Smooth muscle cell (in vitro differentiated cells): ENCODE measurements at regions not wholly inside any gene's neighbourhood (a gene's known extent, or its start where the extent isn't known, plus 50 kb on each side); places are given as distances from the start of the nearest gene placed in this dataset.

Source experiments
- DNase-seq: peaks from one replicate; lab custom pipeline; 2025; ENCODE audit not compliant: unreplicated experiment; lab: John Stamatoyannopoulos, UW
- H2AFZ ChIP-seq: fragments of 200-600 bp; sonication (generic); 2 replicates; pipeline ENCODE4 v1.6.0; 2016; ENCODE audit warnings: antibody characterized with exemption, low read depth, mild to moderate bottlenecking
- H3F3A ChIP-seq: fragments of 200-600 bp; sonication (generic); 2 replicates; pipeline ENCODE4 v1.6.0; 2017; ENCODE audit warnings: antibody characterized with exemption, low read depth
- H3K27ac ChIP-seq: fragments of 200-600 bp; sonication (generic); 2 replicates; pipeline ENCODE4 v1.5.1; 2016; ENCODE audit warnings: low read depth, mild to moderate bottlenecking
- H3K27me3 ChIP-seq: fragments of 200-600 bp; sonication (generic); 2 replicates; pipeline ENCODE4 v1.6.1; 2016; ENCODE audit warnings: low read depth, mild to moderate bottlenecking
- H3K36me3 ChIP-seq: fragments of 200-600 bp; sonication (generic); 2 replicates; pipeline ENCODE4 v1.5.1; 2016; ENCODE audit warnings: low read depth
- H3K4me1 ChIP-seq: fragments of 200-600 bp; sonication (generic); 2 replicates; pipeline ENCODE4 v1.5.1; 2016; ENCODE audit warnings: low read depth
- H3K4me2 ChIP-seq: fragments of 200-600 bp; sonication (generic); 2 replicates; pipeline ENCODE4 v1.6.0; 2016; ENCODE audit warnings: mild to moderate bottlenecking
- H3K4me3 ChIP-seq: fragments of 200-600 bp; sonication (generic); 2 replicates; pipeline ENCODE4 v1.5.1; 2016; ENCODE audit warnings: mild to moderate bottlenecking
- H3K79me2 ChIP-seq: fragments of 200-600 bp; sonication (generic); 2 replicates; pipeline ENCODE4 v1.6.0; 2016; ENCODE audit warnings: low read depth, mild to moderate bottlenecking
- H3K9ac ChIP-seq: fragments of 200-600 bp; sonication (generic); 2 replicates; pipeline ENCODE4 v1.6.0; 2016; ENCODE audit warnings: low read depth
- H3K9me3 ChIP-seq: fragments of 200-600 bp; sonication (generic); replicated peaks from 2 replicates; pipeline ENCODE4 v1.5.1; 2016; ENCODE audit warnings: low read depth
- H4K20me1 ChIP-seq: fragments of 200-600 bp; sonication (generic); 2 replicates; pipeline ENCODE4 v1.6.0; 2016; ENCODE audit warnings: low read depth
- whole genome bisulfite sequencing: methylation state at CpG from one replicate; pipeline ENCODE4 v1.1.7; 2016; ENCODE audit warnings: low lambda C conversion rate; 5-methylcytosine and 5-hydroxymethylcytosine counted together
- TF ChIP-seq, protein P1 (sequence below): fragments of 200-600 bp; sonication (generic); IDR thresholded peaks from 2 replicates; pipeline ENCODE4 v1.5.1; 2017; ENCODE audit warnings: borderline replicate concordance, mild to moderate bottlenecking, antibody characterized with exemption; ENCODE audit not compliant: insufficient read depth, poor library complexity, severe bottlenecking

DNA sequence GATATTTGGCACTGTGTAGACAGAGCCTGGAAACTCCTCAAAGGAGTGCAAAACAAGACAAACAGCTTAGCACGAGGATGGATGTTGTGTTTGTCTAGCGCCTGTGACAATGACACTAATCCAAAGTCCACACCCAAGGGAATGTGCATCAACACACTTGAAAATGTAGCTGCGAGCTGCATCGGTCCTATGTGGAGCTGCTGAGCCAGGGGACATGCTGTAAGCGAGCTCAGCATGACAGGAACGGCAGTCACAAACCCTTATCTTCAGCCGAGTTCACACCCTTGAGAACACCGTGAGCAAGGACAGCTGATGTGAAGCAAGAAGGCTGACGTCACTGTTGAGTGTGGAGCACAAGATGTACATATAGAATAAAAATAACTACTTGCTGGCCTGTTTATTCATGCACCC lies 684.3 kb downstream of the QKI start:
- peaks cover 30% of the 10 kb centered on the region for H3K4me1 ChIP-seq
- H3K36me3 ChIP-seq: no peaks in the 10 kb centered on the region
- WGBS: 62% methylated on average over 9 of the region's 9 CpGs
- H2AFZ ChIP-seq: no peak overlapping the region
- no peak overlapping the region for H3K4me3 ChIP-seq
- TF ChIP-seq, protein P1, sequence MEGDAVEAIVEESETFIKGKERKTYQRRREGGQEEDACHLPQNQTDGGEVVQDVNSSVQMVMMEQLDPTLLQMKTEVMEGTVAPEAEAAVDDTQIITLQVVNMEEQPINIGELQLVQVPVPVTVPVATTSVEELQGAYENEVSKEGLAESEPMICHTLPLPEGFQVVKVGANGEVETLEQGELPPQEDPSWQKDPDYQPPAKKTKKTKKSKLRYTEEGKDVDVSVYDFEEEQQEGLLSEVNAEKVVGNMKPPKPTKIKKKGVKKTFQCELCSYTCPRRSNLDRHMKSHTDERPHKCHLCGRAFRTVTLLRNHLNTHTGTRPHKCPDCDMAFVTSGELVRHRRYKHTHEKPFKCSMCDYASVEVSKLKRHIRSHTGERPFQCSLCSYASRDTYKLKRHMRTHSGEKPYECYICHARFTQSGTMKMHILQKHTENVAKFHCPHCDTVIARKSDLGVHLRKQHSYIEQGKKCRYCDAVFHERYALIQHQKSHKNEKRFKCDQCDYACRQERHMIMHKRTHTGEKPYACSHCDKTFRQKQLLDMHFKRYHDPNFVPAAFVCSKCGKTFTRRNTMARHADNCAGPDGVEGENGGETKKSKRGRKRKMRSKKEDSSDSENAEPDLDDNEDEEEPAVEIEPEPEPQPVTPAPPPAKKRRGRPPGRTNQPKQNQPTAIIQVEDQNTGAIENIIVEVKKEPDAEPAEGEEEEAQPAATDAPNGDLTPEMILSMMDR: no peak
- H3K9ac ChIP-seq: no peak overlapping the region
- no peak for DNase-seq
- H3K9me3 ChIP-seq: no peaks in the 10 kb centered on the region
- no peaks in the 10 kb centered on the region for H3F3A ChIP-seq
- no peak overlapping the region for H3K27ac ChIP-seq
- no peaks in the 10 kb centered on the region for H3K79me2 ChIP-seq
- H3K4me2 ChIP-seq: peak overlapping the region; percentile 13
- no peaks in the 10 kb centered on the region for H3K27me3 ChIP-seq
- no peaks in the 10 kb centered on the region for H4K20me1 ChIP-seq

DNA sequence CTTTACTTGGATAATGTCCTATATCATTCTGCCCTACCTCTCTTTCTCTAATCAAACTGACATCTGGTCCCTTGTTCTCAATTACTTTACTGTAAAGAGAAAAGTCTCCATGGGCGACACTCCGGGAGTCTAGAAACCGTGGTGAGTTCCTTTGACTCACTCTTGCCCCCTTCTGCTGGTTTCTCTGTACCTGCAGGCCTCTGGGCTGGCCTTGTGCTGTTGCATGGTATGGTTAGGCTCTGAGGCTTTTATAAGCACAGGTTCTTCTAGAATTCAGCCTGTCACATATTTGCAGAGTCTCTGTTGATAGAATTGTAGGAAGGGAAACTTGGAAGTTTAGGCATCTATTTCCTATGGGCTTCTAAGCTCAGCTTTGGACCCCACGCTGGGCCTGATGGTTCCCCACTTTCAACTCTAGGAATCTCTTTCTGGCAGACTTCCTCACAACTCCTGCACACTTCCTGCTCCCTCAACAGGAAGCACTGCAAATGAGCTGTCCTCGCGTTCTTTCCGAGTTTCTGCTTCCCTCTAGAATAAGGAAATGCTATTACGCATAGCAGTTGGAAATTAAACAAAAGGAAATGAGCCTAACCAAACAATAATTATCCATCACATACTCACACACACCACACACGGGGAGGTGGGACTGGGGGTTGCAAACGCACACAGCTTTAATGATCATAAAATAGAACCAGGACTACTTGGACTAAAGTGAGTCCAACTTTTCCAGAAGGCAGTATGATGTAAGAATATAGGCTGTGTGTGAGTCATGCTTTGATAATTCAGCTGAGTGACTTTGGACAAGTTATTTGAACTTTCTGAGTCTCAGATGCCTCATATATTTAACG lies 683.3 kb downstream of the QKI start:
- 53% methylated on average over 11 of the region's 11 CpGs for whole genome bisulfite sequencing

DNA sequence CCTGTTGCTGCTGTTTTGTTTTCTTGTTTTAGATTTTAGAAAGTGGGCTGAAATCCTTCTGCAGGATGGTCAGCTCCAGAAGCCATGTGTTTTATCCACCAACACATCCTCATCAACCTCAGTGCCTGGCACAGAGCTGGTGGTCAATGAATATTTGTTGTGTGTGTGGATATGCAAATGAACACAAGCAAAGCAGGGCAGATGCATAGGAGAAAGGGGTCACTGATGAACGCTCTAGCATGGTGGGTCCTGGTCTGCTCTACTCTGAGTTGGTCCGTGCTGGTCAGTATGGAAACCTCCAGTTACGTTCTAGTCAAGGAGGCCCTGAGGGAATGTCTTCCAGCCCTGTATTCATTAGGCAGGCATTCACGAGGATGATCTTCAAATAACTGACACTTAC lies 682.5 kb downstream of the QKI start:
- no peak overlapping the region for H3K4me2 ChIP-seq
- H3K9me3 ChIP-seq: no peaks in the 10 kb centered on the region
- no peak overlapping the region for H3K27ac ChIP-seq
- H3K9ac ChIP-seq: no peak overlapping the region
- DNase-seq: no peak
- H3K4me3 ChIP-seq: no peak overlapping the region
- peaks cover 15% of the 10 kb centered on the region for H3K4me1 ChIP-seq
- 78% methylated on average over 4 of the region's 4 CpGs for WGBS
- H3K79me2 ChIP-seq: no peaks in the 10 kb centered on the region
- H3K27me3 ChIP-seq: no peaks in the 10 kb centered on the region
- TF ChIP-seq, protein P1: no peak
- no peaks in the 10 kb centered on the region for H3F3A ChIP-seq
- H4K20me1 ChIP-seq: no peaks in the 10 kb centered on the region
- no peaks in the 10 kb centered on the region for H3K36me3 ChIP-seq
- peak overlapping the region; percentile 10 for H2AFZ ChIP-seq

More for the DNA sequence above, 683.3 kb downstream of the QKI start:
- no peaks in the 10 kb centered on the region for H3K27me3 ChIP-seq
- no peaks in the 10 kb centered on the region for H3K36me3 ChIP-seq
- H3K9me3 ChIP-seq: no peaks in the 10 kb centered on the region
- peak overlapping the region; percentile 10 for H2AFZ ChIP-seq
- no peak for DNase-seq
- peak overlapping the region; percentile 13 for H3K4me2 ChIP-seq
- no peaks in the 10 kb centered on the region for H3K79me2 ChIP-seq
- no peaks in the 10 kb centered on the region for H3F3A ChIP-seq
- no peak overlapping the region for H3K4me3 ChIP-seq
- H3K27ac ChIP-seq: peak overlapping the region; percentile 40
- TF ChIP-seq, protein P1: no peak
- no peaks in the 10 kb centered on the region for H4K20me1 ChIP-seq
- no peak overlapping the region for H3K9ac ChIP-seq
- peaks cover 22% of the 10 kb centered on the region for H3K4me1 ChIP-seq

DNA sequence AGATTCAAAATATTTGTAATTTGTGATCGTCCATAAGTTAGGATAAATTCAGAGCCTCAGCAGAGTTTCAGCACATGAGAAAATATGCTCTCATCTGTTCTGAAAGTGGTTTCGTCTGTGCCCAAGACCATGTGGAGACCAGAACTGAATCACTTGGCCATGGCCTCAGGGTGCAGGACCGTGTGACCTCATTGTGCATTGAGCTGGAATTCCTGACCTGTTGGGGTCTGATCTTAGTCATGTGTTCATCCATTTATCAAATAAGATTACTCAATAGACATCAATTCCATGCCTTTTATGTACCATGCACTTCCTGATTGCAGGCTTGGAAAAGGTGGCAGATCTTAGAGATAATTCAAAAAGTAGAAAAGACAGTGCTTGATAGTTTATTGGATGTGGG lies 680.5 kb downstream of the QKI start:
- no peak overlapping the region for H2AFZ ChIP-seq
- no peaks in the 10 kb centered on the region for H3F3A ChIP-seq
- 86% methylated on average over 3 of the region's 3 CpGs for WGBS
- H3K4me2 ChIP-seq: no peak overlapping the region
- H3K4me3 ChIP-seq: no peak overlapping the region
- no peak for DNase-seq
- H3K79me2 ChIP-seq: no peaks in the 10 kb centered on the region
- H3K4me1 ChIP-seq: peaks cover 10% of the 10 kb centered on the region
- H3K9me3 ChIP-seq: no peaks in the 10 kb centered on the region
- TF ChIP-seq, protein P1: no peak
- H3K9ac ChIP-seq: no peak overlapping the region
- H4K20me1 ChIP-seq: no peaks in the 10 kb centered on the region
- no peaks in the 10 kb centered on the region for H3K27me3 ChIP-seq
- H3K27ac ChIP-seq: no peak overlapping the region
- no peaks in the 10 kb centered on the region for H3K36me3 ChIP-seq
